ENCODE measurements at regions not wholly inside any gene's neighbourhood (a gene's known extent, or its start where the extent isn't known, plus 50 kb on each side); places are given as distances from the start of the nearest gene placed in this dataset.

GRCh38 chr4:72670521-72670920, 101.5 kb upstream of the ADAMTS3 start:
- TF ChIP-seq POLR2A (IDR thresholded peaks at IDR 0.05) (no peak), CTCF (IDR thresholded peaks at IDR 0.05) (no peak)

Measured in esophagus squamous epithelium (tissue), 4 donors.